GM21447 (cell line): ENCODE measurements at regions not wholly inside any gene's neighbourhood (a gene's known extent, or its start where the extent isn't known, plus 50 kb on each side); places are given as distances from the start of the nearest gene placed in this dataset.
A peak's percentile ranks its signal among the peaks of the same experiment; 100 is the strongest.
"Not testable (repeated sequence)": the region's sequence is repeated elsewhere in the genome, so short reads cannot be mapped to it uniquely, and the experiment has no call there.

ENCODE experiments used
- ATAC-seq: cut with Tn5 transposase; IDR thresholded peaks from one replicate; pipeline ENCODE4 v1.9.1; 2021; ENCODE audit not compliant: unreplicated experiment

DNA sequence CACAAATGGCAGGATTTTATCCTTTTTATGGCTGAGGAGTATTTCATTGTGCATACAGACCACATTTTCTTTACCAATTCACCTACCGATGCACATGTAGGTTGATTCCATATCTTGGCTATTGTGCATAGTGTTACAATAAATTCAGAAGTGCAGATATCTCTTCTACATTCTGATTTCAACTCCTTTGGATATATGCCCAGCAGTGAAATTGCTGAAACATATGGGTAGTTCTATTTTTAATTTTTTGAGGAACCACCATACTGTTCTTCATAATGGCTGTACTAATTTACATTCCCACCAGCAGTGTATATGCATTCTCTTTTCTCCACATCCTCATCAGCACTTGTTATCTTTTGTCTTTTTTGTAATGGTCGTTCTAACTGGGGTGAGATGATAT is 1290.3 kb downstream of the XPNPEP1 start:
- no peak for ATAC-seq

DNA sequence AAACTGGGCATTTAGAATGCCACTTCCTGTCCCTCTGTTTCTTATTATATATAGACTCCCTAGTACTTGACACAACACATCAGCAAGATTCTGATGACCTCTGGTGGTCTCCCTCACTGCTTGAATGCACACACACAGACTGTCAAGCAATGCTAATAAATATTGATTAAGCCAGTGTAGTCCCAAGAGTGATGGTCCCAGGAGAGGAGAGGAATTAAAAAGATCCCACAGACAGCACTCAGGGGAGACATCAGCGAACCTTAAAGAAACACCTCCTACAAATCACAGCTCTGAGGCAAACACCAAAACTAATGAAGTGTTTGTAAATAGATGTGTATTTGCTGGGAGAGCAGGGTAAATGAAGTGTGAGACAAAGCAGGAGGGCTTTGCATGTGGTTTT is 1291.2 kb downstream of the XPNPEP1 start:
- ATAC-seq: peak; percentile 23

DNA sequence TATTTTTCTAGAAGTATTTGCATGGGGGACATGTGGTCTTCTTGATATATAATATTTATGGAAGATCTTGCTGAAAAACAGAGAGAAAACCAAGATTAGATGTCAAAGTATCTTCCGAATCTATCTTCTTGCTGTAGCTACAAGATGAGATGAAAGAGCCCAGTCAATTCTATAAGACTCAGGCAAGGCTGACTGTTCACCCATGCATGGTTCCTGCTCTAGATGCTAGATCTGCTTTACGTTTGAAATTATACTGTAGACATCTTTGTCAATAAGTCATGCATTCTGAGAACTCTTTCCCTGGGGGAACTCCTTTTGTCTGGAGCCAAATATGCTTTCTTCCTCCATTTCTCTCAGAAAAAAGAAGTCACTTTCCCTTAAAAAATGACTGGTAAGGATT is 1292.0 kb downstream of the XPNPEP1 start:
- peak; percentile 79 for ATAC-seq

DNA sequence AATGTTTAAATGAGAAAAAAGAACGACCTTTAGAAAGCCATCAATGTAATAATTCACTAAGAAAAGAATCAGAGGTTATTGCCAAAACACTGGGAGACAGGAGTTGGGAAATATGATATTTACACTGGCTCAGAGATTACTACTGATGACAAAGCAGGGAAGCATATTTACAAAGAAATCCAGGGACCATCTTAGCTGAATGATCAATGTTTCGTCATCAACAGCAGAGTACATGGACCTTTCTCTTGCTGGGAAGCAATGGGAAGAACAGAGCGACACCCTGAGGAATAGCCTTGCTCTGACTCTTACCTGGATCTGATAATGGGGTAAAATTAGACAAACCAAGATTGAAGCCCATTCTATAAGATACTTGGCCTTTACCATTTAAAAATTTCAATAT is 1293.5 kb downstream of the XPNPEP1 start:
- ATAC-seq: no peak

DNA sequence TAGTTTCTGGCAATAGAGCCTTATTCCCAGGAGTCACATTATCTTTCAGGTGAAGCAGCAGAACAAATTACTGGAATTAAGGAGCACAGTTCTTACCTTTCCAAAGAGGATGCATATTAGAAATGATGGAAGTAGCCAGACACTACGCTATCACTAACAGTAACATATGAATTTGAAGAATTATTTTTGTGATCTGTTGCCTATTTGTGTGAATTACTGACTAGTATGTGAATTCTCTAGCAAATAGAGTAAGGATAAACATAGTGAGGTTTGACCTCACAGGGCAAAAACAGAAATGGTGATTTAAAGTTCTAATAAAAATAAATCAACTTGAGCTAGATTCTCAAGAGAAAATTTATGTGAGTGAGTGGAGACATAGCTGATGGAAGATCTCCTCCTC is 1299.3 kb downstream of the XPNPEP1 start:
- no peak for ATAC-seq

DNA sequence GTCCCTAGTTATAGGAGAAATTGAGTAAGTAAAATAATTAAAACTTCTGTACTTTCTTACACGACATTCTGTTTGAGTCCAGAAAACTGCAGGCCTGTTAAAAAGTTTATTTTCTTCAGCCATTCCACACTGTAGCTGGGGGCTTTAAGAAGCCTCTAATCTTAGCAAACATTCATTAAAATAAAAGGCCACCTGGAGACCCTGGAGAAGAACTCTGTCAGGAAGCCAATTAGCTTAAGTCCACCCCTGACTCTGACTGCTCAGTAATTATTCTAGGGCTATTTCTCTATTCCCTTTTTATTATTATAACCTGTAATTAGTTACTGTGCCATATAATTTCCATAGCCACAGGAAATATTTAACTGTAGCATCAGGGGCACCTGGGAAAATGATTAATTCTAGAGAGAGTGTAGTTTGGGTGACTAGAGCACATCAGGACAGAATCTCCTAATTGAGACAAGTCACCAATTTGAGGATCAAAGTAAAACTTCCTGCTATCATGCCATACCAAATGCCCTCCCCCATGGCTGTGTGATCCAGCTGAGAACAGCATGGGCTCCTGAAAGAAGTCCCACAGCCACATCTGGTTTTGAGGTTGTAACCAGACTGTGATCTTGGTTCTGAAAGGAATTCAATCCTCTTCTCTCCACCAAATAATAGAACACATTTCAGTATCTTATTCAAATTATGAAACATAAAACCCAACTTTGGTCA is 1302.3 kb downstream of the XPNPEP1 start:
- ATAC-seq: no peak

DNA sequence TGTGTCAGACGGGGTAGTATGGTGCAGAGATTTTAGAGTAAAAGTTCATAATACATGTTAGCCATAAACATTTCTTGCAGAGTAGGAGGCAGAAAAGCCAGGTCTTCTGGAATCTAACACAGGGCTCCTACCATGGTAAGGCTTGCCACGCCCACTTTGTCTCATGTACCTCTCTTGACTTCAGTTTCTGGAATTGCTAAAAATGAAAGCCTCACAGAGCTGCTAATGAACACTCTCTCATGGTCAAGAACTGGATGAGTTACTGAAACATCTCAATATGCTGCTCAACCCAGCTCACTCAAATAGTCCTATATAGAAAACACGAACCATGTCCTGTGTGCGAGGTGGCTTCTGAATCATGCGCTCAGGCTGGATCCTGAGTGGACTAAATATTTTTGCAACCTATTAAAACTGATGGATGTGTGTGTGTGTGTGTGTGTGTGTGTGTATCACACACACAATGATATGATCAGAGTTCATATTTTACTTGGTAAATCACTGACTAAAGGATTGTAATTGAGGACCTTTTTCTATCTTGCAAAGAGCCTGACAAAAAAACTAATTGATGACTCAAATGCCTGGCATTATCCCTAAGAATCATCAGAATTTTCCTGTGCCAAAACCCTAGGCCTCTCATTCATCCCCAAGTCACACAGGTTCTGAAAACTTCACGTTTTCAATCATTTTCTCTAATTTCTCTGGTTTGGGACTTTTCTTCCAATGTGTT is 1306.6 kb downstream of the XPNPEP1 start:
- ATAC-seq: no peak

DNA sequence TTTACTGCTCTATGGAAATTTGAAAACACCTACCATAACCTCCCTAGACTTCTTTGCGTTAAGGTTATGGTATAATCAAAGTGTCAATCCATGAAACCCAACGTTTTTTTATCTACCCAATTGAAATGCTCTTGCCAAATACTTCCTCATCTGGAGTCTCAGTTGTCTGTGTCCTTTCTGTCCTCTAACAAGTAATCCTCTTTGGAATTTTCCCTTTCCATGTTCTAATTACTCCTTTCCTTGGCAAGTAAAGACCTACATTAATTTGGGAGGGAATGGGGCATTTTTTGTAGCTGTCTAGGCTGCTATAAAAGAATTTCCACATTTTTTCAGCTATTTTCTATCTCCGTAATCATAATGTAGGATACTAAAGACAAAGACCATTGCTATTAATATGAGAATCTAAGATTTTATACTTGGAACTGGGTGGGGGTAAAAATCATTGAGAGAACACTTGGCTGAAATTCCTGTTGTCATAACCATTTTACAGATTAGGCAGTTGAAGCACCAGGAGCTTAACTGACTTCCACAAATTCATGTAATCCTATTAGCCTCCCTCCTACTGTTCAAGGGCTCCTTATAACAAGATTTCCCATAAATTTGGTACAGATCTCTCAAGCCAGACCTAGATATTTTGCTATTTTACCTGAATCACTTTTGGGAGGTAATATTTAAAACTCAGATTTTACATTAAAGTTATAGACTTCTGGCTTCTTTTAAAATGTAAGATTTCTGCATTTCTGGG is 1307.6 kb downstream of the XPNPEP1 start:
- ATAC-seq: no peak

DNA sequence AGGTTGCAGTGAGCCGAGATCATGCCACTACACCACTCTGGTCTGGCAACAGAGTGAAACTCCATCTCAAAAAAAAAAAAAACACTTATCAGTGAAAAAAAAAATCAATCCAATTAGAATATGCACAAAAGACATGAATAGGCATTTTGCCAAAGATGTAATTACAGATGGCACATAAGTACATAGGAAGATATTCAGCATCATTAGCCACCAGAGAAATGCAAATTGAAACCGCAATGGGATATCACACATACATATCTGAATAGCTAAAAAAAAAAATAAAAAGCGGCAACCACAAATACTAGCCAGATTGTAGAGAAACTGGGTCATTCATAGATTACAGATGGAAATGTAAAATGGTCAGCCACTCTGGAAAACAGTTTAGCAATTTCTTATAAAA is 1310.8 kb downstream of the XPNPEP1 start:
- no peak for ATAC-seq

DNA sequence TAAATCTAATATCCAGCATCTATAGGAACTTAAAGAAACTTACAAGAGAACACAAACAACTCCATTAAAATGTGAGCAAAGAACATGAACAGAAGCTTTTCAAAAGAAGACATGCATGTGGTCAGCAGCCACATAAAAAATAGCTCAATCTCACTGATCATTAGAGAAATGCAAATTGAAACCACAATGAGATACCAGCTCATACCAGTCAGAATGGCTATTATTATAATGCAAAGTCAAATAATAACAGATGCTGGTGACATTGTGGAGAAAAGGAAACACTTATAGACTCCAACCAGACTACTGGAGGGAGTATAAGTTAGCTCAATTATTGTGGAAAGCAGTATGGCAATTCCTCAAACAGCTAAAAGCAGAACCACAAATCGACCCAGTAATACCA is 1314.5 kb downstream of the XPNPEP1 start:
- no peak for ATAC-seq

DNA sequence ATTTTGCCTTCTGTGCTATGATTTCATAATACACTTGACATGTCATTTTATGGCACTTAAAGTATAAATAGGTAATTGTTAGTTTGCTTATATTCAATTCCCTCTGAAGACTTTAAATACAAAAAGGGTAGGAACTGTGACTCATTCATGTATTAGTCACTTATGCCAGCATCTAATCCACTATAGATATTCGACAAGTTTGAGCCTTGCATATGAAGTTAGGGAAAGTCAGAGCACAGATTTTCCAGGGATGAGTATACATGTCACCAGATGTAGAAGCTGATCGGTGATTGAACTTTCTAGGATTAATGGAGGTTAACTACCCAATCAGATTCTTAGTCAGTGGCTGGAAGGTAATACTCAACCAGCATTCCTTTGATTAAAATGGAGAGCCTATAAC is 1321.5 kb downstream of the XPNPEP1 start:
- ATAC-seq: no peak

DNA sequence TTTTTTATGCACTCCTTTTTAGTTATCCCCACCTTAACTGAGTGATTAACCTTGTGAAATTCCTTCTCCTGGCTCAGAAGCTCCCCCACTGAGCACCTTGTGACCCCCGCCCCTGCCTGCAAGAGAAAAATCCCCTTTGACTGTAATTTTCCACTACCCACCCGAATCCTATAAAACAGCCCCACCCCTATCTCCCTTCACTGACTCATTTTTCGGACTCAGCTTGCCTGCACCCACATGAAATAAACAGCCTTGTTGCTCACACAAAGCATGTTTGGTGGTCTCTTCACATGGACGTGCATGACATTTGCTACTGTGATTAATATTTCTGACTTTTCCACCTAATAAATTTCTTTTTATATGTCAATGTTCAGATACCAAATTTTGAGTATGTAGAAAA is 1322.8 kb downstream of the XPNPEP1 start:
- not testable (repeated sequence) for ATAC-seq

DNA sequence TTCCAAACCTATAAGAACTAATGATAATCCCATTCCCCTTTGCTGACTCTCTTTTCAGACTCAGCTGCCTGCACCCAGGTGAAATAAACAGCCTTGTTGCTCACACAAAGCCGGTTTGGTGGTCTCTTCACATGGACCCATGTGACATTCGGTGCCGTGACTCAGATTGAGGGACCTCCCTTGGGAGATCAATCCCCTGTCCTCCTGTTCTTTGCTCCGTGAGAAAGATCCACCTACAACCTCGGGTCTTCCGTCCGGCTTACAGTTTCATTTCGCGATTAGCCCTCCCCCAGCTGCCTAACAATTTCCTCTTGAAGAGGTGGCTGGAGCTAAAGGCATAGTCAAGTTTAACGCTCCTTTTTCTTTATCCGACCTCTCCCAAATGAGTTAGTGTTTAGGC is 1324.0 kb downstream of the XPNPEP1 start:
- not testable (repeated sequence) for ATAC-seq

DNA sequence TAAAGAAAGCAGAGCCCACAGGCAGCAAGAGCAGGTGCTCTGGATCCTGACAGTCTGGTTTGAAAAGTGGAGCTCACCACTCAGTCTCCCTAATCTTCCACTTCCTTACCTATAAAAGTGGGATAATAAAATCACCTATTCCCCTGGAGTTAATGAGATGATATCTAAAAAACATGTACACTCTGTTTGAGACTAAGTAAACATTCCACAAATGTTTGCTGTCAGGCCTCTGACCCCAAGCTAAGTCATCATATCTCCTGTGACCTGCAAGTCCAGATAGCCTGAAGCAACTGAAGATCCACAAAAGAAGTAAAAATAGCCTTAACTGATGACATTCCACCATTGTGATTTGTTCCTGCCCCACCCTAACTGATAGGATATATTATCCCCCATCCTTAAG is 1324.5 kb downstream of the XPNPEP1 start:
- ATAC-seq: no peak

DNA sequence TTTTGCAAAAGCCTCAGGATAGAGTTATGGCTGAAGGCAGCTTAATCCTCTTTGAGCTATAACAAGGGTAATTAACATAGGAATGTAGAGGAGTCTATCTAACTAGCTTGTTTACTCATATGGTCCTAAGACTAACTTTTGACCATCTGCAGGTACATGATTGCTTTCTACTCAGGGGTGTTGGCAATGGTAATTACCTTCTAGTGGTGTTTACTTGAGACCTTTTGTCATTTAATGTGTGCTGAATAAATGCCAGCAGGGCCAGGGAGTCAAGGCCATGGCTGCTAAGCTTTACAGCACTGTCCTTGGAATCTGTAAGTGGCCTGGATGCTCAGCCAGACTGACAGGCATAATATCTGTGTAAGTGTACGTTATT is 1325.0 kb downstream of the XPNPEP1 start:
- ATAC-seq: no peak

DNA sequence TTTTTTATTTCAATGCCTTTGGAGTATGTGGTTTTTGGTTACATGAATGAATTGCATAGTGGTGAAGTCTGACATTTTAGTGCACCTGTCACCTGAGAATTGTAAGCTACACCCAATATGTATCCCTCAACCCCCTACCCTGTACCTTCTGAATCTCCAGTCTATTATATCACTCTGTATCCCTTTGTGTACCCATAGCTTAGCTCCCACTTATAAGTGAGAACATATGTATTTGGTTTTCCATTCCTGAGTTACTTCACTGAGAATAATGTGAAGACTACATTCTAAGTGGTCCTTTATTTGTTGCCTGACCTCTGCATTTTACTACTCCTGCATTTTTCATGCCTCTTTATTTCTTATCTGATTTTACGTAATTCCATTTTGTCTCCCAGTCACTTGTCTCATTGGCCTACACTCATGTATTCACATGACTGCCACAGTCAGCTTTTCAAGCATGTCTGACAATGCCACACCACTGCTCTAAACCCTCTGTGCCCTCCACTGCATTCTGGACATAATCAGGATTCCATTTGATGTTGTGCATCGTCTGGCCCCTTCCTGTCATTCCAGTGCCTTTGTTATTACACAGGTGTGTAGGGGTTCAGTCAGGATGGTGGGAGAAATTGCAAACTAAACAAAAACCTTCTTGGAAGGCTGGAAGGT is 1325.5 kb downstream of the XPNPEP1 start:
- ATAC-seq: no peak

DNA sequence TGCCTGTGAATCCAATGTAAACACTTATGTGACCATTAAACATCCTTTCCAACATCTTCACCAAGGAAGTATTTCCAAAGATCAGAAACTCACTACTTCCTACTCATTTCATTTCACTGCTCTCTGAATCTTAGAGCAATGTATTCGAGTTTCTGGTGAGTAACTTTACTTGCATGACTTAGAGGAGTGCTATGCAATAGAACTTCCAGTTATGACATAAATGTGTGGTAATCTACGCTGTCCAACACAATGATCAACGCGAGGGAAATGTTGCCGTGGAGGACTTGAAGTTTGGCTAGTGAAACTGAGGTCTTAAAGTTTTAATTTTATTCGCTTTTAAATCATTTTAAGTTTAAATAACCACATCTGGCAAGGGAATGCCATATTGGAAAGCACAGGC is 1326.3 kb downstream of the XPNPEP1 start:
- no peak for ATAC-seq

DNA sequence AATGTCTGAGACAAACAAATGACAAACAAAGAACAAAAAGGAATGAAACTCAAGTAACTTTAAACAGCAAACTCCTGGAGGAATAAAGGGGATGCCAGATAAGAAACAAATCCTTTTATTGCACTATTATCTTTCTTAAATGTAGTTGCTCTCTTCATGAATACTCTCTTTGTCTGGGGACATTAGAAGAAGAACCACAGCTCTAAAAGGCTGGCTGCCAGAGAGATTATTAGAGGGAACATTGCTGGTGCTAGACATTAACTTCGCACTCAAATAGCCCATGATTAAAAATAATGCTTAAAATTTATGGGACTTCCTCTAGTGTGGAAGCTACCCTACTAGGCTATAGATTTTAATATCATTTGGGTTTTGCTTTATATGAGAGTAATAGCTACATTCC is 1330.4 kb downstream of the XPNPEP1 start:
- no peak for ATAC-seq

DNA sequence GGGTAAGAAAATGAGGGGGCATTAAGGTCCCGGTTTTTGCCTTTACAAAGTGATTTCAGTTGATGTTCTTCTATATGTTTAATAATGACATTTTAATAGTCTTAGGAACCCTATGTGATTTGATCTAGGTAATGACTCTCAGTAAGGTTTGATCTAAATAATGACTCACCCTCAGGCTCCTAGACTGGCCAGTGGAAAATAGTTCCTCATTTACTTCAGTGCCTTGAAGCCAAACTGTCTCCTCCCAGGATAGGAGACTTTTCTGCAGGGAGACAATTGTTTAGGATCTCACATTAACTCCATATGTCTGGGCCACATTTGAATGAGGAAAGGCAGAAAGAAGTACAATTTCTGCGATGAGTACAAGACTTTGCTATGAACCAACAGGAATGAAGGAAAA is 1331.9 kb downstream of the XPNPEP1 start:
- no peak for ATAC-seq

DNA sequence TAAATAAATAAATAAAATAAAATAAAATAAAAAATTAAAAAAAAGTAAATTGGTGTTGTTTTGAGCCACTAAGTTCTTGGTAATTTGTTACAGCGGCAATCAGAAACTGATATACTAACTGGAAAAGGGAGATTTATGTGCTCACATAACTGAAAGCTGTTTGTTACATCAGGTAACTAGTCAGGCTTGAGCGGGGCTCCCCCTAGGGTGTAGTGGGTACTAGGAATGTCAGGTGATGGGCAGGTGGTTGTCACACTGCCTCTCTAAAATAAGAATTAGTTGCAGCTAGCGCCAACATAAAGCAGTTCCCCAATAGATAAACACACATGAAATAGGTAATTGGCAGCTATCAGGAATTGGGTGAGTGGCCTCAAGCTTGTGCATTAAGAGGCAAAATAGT is 1336.9 kb downstream of the XPNPEP1 start:
- ATAC-seq: no peak

DNA sequence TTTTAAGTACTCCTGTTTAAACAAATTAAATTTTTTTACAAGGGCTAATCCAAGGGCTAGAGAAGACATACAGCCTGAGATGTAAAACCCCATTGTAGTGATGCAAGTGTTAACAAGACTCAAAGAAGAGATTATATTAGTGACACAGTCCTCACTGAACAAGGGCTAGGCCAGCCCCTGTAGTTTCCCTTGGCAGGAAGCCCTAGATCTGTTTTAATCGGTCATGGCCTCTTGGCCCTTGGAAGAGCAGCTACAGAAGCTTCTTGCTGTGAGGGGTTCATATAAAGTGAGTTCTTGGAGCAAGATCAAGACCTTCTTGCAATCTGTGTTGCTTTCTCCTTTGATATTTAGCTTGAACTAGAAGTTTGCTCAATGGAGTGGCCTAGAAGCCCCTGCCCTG is 1339.4 kb downstream of the XPNPEP1 start:
- ATAC-seq: no peak

DNA sequence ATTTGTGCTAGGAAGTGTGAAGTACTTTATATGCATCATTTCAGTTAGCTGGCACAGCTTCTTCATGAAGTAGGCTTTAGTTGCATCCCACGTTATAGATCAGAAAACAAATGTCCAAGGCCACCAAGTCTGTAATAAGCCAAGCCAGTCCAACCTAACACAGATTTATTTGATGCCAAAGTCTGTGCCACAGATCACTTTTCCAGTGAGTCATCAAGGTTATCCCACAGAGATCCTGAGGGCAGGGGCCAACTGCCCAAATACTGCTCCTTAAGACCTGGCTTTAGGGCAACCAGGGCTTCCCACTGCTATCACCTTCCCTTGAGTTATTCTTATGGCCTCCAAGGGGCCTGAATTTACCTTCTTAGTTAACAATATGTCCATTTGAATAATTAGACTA is 1340.4 kb downstream of the XPNPEP1 start:
- no peak for ATAC-seq
